Neural cell (in vitro differentiated cells): ENCODE measurements at regions not wholly inside any gene's neighbourhood (a gene's known extent, or its start where the extent isn't known, plus 50 kb on each side); places are given as distances from the start of the nearest gene placed in this dataset.

ENCODE experiments used
- H2AFZ ChIP-seq: fragments of 200-600, 300-800 bp; sonication (generic), shearing (Covaris generic); 2 replicates; pipeline ENCODE4 v1.6.0; 2014; ENCODE audit warnings: low read depth, mild to moderate bottlenecking, antibody characterized with exemption, low read length, moderate library complexity
- H3F3A ChIP-seq: fragments of 200-600 bp; shearing (Covaris generic); 2 replicates; pipeline ENCODE4 v1.6.1; 2016; ENCODE audit warnings: mild to moderate bottlenecking, moderate library complexity, mixed read lengths, antibody characterized with exemption, low read length; ENCODE audit not compliant: insufficient read depth, poor library complexity, severe bottlenecking
- H3K27ac ChIP-seq: fragments of 200-600, 300-800 bp; sonication (generic), shearing (Covaris generic); 2 replicates; pipeline ENCODE4 v1.5.1; 2014; ENCODE audit warnings: mild to moderate bottlenecking, low read length, moderate library complexity
- H3K27me3 ChIP-seq: fragments of 300-800, 200-600 bp; sonication (generic), shearing (Covaris generic); 2 replicates; pipeline ENCODE4 v1.6.0; 2014; ENCODE audit warnings: mild to moderate bottlenecking, low read depth, low read length, moderate library complexity; ENCODE audit not compliant: insufficient read depth
- H3K36me3 ChIP-seq: fragments of 300-800, 200-600 bp; sonication (generic), shearing (Covaris generic); 2 replicates; pipeline ENCODE4 v1.5.1; 2014; ENCODE audit warnings: mild to moderate bottlenecking, antibody characterized with exemption, low read length, moderate library complexity; ENCODE audit not compliant: insufficient read depth
- H3K4me2 ChIP-seq: fragments of 300-800, 200-600 bp; sonication (generic), shearing (Covaris generic); 2 replicates; pipeline ENCODE4 v1.6.0; 2014; ENCODE audit warnings: mild to moderate bottlenecking, low read length
- H3K4me3 ChIP-seq: fragments of 300-800, 200-600 bp; sonication (generic), shearing (Covaris generic); 2 replicates; pipeline ENCODE4 v1.5.1; 2014; ENCODE audit warnings: mild to moderate bottlenecking, low read length, moderate library complexity
- H3K79me2 ChIP-seq: fragments of 200-600 bp; shearing (Covaris generic); replicated peaks from 2 replicates; pipeline ENCODE4 v1.6.0; 2014; ENCODE audit warnings: mild to moderate bottlenecking, low read length, moderate library complexity; ENCODE audit not compliant: insufficient read depth
- H3K9ac ChIP-seq: fragments of 300-800, 200-600 bp; sonication (generic), shearing (Covaris generic); 2 replicates; pipeline ENCODE4 v1.6.1; 2016; ENCODE audit warnings: mild to moderate bottlenecking, low read length, mixed read lengths
- H3K9me2 ChIP-seq: fragments of 200-600 bp; shearing (Covaris generic); 2 replicates; pipeline ENCODE4 v1.6.1; 2016; ENCODE audit warnings: mild to moderate bottlenecking, low read length, mixed read lengths; ENCODE audit not compliant: insufficient read depth
- H3K9me3 ChIP-seq: fragments of 200-600, 300-800 bp; sonication (generic), shearing (Covaris generic); 2 replicates; pipeline ENCODE4 v1.6.1; 2016; ENCODE audit warnings: mild to moderate bottlenecking, mixed run types, low read length, moderate library complexity, mixed read lengths
- H4K20me1 ChIP-seq: fragments of 200-600 bp; shearing (Covaris generic); 2 replicates; pipeline ENCODE4 v1.6.1; 2016; ENCODE audit warnings: mild to moderate bottlenecking, mixed run types; ENCODE audit not compliant: insufficient read depth
- EP300 ChIP-seq: fragments of 450-650 bp; conservative IDR thresholded peaks from 2 replicates; pipeline ENCODE4 v1.6.1; 2014; ENCODE audit warnings: antibody characterized with exemption, mild to moderate bottlenecking, moderate library complexity; ENCODE audit not compliant: poor library complexity, severe bottlenecking
- EZH2 ChIP-seq: fragments of 200-600, 300-800 bp; shearing (Covaris generic), sonication (generic); IDR thresholded peaks from 2 replicates; pipeline ENCODE4 v1.6.1; 2014; ENCODE audit warnings: antibody characterized with exemption, low read length, borderline replicate concordance, mild to moderate bottlenecking; ENCODE audit not compliant: insufficient read depth, poor library complexity, severe bottlenecking
- MXI1 ChIP-seq: fragments of 450-650 bp; conservative IDR thresholded peaks from 2 replicates; pipeline ENCODE4 v1.6.1; 2014; ENCODE audit warnings: antibody characterized with exemption, mild to moderate bottlenecking; ENCODE audit not compliant: poor library complexity, severe bottlenecking
- POLR2AphosphoS5 ChIP-seq: IDR thresholded peaks from 2 replicates; pipeline ENCODE4 v1.6.1; 2012
- RAD21 ChIP-seq: fragments of 450-650 bp; conservative IDR thresholded peaks from 2 replicates; pipeline ENCODE4 v1.6.1; 2014; ENCODE audit warnings: antibody characterized with exemption, mild to moderate bottlenecking, moderate library complexity
- REST ChIP-seq: IDR thresholded peaks from 2 replicates; pipeline ENCODE4 v1.6.1; 2012; ENCODE audit warnings: borderline replicate concordance
- SMC3 ChIP-seq: fragments of 450-650 bp; conservative IDR thresholded peaks from 2 replicates; pipeline ENCODE4 v1.6.1; 2014; ENCODE audit warnings: antibody characterized with exemption, mild to moderate bottlenecking, moderate library complexity; ENCODE audit not compliant: poor library complexity
- TAF1 ChIP-seq: IDR thresholded peaks from 2 replicates; pipeline ENCODE4 v1.6.1; 2012; ENCODE audit warnings: low read depth
- TF ChIP-seq, protein P1 (sequence below): fragments of 450-650 bp; IDR thresholded peaks from 2 replicates; pipeline ENCODE4 v1.5.1; 2014; ENCODE audit warnings: antibody characterized with exemption, mild to moderate bottlenecking, moderate library complexity; ENCODE audit not compliant: poor library complexity, severe bottlenecking

- Histone ChIP-seq H3K9ac (no peak overlapping the region), H3K9me2 (no peaks in the 10 kb centered on the region), H3K27me3 (no peaks in the 10 kb centered on the region), H3F3A (no peaks in the 10 kb centered on the region), H4K20me1 (no peaks in the 10 kb centered on the region), H3K27ac (no peak overlapping the region), H2AFZ (no peak overlapping the region), H3K4me2 (no peak overlapping the region), H3K36me3 (no peaks in the 10 kb centered on the region), H3K79me2 (no peaks in the 10 kb centered on the region), H3K9me3 (no peaks in the 10 kb centered on the region), H3K4me3 (no peak overlapping the region)
- TF ChIP-seq REST: no peak
- no peak for TF ChIP-seq EZH2
- no peak for TF ChIP-seq POLR2AphosphoS5
- TF ChIP-seq SMC3: no peak
- TF ChIP-seq EP300: no peak
- no peak for TF ChIP-seq MXI1
- no peak for TF ChIP-seq TAF1
- no peak for TF ChIP-seq RAD21
- TF ChIP-seq, protein P1, sequence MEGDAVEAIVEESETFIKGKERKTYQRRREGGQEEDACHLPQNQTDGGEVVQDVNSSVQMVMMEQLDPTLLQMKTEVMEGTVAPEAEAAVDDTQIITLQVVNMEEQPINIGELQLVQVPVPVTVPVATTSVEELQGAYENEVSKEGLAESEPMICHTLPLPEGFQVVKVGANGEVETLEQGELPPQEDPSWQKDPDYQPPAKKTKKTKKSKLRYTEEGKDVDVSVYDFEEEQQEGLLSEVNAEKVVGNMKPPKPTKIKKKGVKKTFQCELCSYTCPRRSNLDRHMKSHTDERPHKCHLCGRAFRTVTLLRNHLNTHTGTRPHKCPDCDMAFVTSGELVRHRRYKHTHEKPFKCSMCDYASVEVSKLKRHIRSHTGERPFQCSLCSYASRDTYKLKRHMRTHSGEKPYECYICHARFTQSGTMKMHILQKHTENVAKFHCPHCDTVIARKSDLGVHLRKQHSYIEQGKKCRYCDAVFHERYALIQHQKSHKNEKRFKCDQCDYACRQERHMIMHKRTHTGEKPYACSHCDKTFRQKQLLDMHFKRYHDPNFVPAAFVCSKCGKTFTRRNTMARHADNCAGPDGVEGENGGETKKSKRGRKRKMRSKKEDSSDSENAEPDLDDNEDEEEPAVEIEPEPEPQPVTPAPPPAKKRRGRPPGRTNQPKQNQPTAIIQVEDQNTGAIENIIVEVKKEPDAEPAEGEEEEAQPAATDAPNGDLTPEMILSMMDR: no peak
These were observed 55.2 kb upstream of the SLIT2 start for GRCh38 chr4:20196476-20196875.

GRCh38 chr4:20195071-20195885 is 56.4 kb upstream of the SLIT2 start:
- Histone ChIP-seq H3F3A (no peaks in the 10 kb centered on the region), H4K20me1 (no peaks in the 10 kb centered on the region), H3K9ac (no peak overlapping the region), H3K27ac (no peak overlapping the region), H3K4me2 (no peak overlapping the region), H3K36me3 (no peaks in the 10 kb centered on the region), H2AFZ (no peak overlapping the region), H3K4me3 (no peak overlapping the region), H3K9me2 (no peaks in the 10 kb centered on the region), H3K27me3 (no peaks in the 10 kb centered on the region), H3K79me2 (no peaks in the 10 kb centered on the region), H3K9me3 (no peaks in the 10 kb centered on the region)
- TF ChIP-seq, protein P1: no peak
